GM21423 (cell line): ENCODE measurements at regions not wholly inside any gene's neighbourhood (a gene's known extent, or its start where the extent isn't known, plus 50 kb on each side); places are given as distances from the start of the nearest gene placed in this dataset.

ENCODE experiments used
- ATAC-seq: cut with Tn5 transposase; IDR thresholded peaks from one replicate; pipeline ENCODE4 v1.9.1; 2021; ENCODE audit warnings: mild to moderate bottlenecking, moderate library complexity; ENCODE audit not compliant: unreplicated experiment

DNA sequence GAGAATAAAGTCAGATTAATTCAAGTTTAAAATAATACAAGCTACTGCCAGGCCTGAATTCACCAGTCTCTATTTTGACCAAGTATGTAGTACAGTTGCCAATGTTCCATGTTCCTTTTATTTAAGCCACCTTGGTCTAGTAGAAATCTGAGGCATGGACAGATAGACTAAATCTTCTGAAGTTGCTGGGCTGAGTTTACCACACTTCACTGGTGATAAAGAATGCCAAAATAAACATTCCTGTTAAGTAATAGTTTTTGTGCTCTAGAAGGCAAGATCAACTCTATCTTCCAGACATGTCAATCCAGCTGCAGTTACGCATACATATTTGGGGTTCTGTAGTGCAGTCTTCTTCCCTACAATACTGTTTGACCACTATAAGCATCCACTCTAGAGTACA lies 83.9 kb upstream of the C11orf87 start:
- ATAC-seq = no peak

- no peak for ATAC-seq
These were observed 79.7 kb upstream of the C11orf87 start for GRCh38 chr11:109342261-109342660.

GRCh38 chr11:109343242-109343641 lies 78.7 kb upstream of the C11orf87 start:
- ATAC-seq = no peak

DNA sequence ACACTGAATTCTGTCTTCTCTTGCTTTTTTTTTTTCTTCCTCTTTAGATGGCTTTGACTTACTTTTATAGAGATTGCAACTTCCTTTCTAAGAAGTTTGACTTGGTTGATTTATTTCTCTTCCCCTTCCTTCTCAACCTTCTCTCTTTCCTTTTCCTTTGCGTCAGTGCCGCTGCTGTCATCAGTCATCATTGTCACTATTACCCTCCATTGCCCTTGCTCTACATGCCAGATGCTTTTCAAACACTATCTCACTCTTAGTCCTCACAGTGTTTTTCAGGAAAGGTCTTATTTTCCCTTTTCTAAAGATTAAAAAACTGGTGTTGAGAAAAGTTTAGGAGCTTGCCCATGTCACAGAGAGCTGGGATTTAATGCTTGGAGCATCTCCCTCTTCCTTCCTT lies 74.7 kb upstream of the C11orf87 start:
- ATAC-seq = no peak

- no peak for ATAC-seq
These were observed 72.5 kb upstream of the C11orf87 start for GRCh38 chr11:109349276-109350080.

- ATAC-seq = no peak
These were observed 71.9 kb upstream of the C11orf87 start for GRCh38 chr11:109350091-109350490.

DNA sequence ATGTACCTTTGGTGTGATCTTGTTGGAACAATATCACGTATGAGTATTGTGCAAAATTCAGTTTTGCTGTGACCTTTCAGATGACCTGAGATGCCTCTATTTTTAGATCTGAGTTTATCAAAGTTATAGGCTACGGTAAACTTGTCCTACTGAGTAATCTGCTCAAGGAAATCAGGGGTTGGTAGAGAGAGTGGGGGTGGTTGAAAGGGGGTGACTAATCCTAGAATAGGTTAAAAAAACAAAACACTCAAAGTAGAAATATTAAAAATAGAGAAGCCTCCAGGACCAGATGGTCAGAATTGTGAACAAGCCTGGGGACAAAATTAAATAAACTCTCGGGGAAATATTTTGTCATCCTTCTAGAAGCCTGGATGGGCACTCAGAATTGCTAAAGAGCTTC lies 59.9 kb upstream of the C11orf87 start:
- no peak for ATAC-seq

DNA sequence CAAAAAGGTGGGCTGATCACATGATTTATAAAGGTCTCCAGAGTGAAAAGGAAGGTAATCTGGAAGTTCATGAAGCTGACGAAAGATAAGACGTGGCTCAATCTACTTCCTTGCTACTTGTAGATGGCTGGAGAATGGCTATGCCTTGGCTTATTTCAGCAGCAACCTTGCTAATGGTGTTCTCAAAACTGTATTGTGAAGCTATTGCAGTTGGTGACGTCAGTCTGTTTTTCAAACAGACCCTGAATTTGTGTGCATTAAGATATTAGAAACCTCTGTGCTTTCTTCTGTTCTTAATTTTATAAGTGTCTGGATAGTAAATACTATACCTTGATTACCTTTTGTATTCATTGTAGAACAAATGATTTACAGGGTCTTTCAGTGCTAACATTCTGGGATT lies 58.3 kb upstream of the C11orf87 start:
- no peak for ATAC-seq

GRCh38 chr11:109364851-109365250 lies 57.1 kb upstream of the C11orf87 start:
- no peak for ATAC-seq

GRCh38 chr11:109371444-109372176 lies 50.4 kb upstream of the C11orf87 start:
- no peak for ATAC-seq
